SK-N-SH (cell line): ENCODE measurements at regions not wholly inside any gene's neighbourhood (a gene's known extent, or its start where the extent isn't known, plus 50 kb on each side); places are given as distances from the start of the nearest gene placed in this dataset.

Experiments used
- CTCF ChIP-seq: fragments of 200-600 bp; sonication (generic); IDR thresholded peaks from 2 replicates; pipeline ENCODE4 v1.6.1; 2017; ENCODE audit warnings: antibody characterized with exemption, mild to moderate bottlenecking, moderate library complexity
- RFX5 ChIP-seq: IDR thresholded peaks from 2 replicates; pipeline ENCODE4 v1.6.1; 2012; ENCODE audit warnings: mild to moderate bottlenecking, improper control_type of control experiment, low read length
- YY1 ChIP-seq: IDR thresholded peaks from 2 replicates; pipeline ENCODE4 v1.4.0; 2012; ENCODE audit warnings: low read depth, mild to moderate bottlenecking

- TF ChIP-seq CTCF = no peak
- no peak for TF ChIP-seq RFX5
- TF ChIP-seq YY1 = no peak
Observed at GRCh38 chr2:145597006-145597405, 1077.1 kb upstream of the ZEB2 start.
